Ovary (tissue), 7 donors: ENCODE measurements at regions not wholly inside any gene's neighbourhood (a gene's known extent, or its start where the extent isn't known, plus 50 kb on each side); places are given as distances from the start of the nearest gene placed in this dataset.

Experiments used
- DNase-seq, 5 donors: peaks; one replicate each; pipeline ENCODE4 v3.0.0-alpha.2; 2019 to 2020
- H3K27ac ChIP-seq, 2 donors: fragments of 200-600 bp; one replicate each; pipeline versions ENCODE4 v1.5.1 to v1.8.0; 2019 to 2022
- H3K27me3 ChIP-seq: fragments of 200-600 bp; one replicate; pipeline ENCODE4 v1.8.0; 2022
- H3K36me3 ChIP-seq: fragments of 200-600 bp; sonication (generic); one replicate; pipeline ENCODE4 v1.5.1; 2019
- H3K4me1 ChIP-seq: one replicate; pipeline ENCODE4 v1.8.1; 2013; ENCODE audit warnings: mild to moderate bottlenecking, moderate library complexity; ENCODE audit not compliant: insufficient read depth
- H3K4me3 ChIP-seq: fragments of 200-600 bp; sonication (generic); one replicate; pipeline ENCODE4 v1.5.1; 2017
- H3K9me3 ChIP-seq, 2 donors: fragments of 200-600 bp in 1 of 2; sonication (generic) in 1 of 2; one replicate each; pipeline versions ENCODE4 v1.5.1 to v1.8.1; 2013 to 2019; ENCODE audit warnings: mild to moderate bottlenecking in 1 of 2, moderate library complexity in 1 of 2
- EP300 ChIP-seq: sonication (generic); formaldehyde crosslinking; IDR thresholded peaks from one replicate; pipeline ENCODE4 v1.6.1; 2017; ENCODE audit warnings: antibody characterized with exemption
- POLR2A ChIP-seq: fragments of 450-650 bp; IDR thresholded peaks from one replicate; pipeline ENCODE4 v1.6.1; 2017; ENCODE audit warnings: antibody characterized with exemption, mild to moderate bottlenecking, moderate library complexity
- WGBS, 3 donors: extraction: QIAGEN DNeasy Blood & Tissue Kit in 1 of 3; methylation state at CpG; one replicate each; pipeline versions ENCODE4 v1.1.5 to v1.1.7; 2013 to 2017; 5-methylcytosine and 5-hydroxymethylcytosine counted together
- intact Hi-C, 4 donors: fragments of 100-400 bp; cut with DNase I; formaldehyde crosslinking; loops; one replicate each; pipeline versions ENCODE4 v1.11.0 to v1.15.1; 2022 to 2023
- TF ChIP-seq, protein P1 (sequence below), 3 donors: fragments of 450-650 bp in 2 of 3; fragments of 200-600 bp in 1 of 3; IDR thresholded peaks; one replicate each; pipeline versions ENCODE4 v1.5.1 to v1.8.0; 2016 to 2022; ENCODE audit warnings: antibody characterized with exemption in 3 of 3, mild to moderate bottlenecking in 1 of 3
- donor health status: DM: no; HTN: no; CAD: no; lungs with moderate emphysema.
- donor health status: DM: no; HTN: no; CAD: no.
- donor health status: Bipolar disorder and iron deficiency.
- donor health status: DM: no; HTN: no; CAD: no.
- donor health status: DM: yes; HTN: yes; CAD: no.

DNA sequence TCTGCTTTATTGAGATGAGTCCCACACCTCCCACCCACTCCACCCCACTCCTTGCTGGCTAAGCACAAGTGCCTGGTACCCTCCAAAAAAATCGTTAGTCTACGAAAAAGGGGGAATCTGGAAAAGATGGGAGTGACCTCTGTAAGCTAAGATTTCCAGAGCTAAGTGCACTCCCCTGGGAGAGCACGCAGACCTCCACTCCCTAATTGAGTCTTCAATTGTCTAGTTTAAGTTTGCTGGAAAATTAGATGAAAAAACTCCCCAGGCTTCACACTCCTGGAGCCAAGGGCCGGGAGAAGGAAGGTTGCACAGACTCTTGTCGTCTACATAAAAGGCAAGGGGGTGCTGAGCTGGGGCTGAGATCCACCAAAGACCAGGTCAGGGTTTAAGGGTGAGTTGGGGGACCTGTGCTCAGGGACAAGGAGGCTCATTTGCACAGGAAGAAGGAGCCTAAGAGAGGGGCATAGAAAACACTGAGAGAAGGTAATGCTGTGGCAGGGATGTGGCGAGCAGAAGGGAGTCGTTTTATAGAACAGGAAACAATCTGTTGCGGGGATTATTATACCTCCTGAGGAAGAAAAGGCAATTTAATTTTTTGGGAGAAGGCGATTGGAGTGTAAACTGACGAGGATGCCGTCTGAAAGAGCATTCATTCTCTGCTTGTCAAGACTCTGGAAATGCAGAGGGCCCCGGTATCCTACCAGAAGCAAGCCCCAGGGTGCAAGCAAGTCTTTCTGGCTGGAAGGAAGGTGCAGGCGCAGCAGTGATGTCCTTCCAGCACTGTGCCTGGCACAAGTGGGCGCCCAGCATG, 126.5 kb upstream of the DLG1 start:
- Histone ChIP-seq H3K36me3 (no peaks in the 10 kb centered on the region), H3K4me1 (no peaks in the 10 kb centered on the region), H3K9me3 (no peaks in the 10 kb centered on the region), H3K4me3 (no peak overlapping the region), H3K27ac (no peak overlapping the region), H3K27me3 (no peaks in the 10 kb centered on the region)
- TF ChIP-seq, protein P1, sequence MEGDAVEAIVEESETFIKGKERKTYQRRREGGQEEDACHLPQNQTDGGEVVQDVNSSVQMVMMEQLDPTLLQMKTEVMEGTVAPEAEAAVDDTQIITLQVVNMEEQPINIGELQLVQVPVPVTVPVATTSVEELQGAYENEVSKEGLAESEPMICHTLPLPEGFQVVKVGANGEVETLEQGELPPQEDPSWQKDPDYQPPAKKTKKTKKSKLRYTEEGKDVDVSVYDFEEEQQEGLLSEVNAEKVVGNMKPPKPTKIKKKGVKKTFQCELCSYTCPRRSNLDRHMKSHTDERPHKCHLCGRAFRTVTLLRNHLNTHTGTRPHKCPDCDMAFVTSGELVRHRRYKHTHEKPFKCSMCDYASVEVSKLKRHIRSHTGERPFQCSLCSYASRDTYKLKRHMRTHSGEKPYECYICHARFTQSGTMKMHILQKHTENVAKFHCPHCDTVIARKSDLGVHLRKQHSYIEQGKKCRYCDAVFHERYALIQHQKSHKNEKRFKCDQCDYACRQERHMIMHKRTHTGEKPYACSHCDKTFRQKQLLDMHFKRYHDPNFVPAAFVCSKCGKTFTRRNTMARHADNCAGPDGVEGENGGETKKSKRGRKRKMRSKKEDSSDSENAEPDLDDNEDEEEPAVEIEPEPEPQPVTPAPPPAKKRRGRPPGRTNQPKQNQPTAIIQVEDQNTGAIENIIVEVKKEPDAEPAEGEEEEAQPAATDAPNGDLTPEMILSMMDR (IDR thresholded peaks at IDR 0.05): no peak
- TF ChIP-seq POLR2A (no peak), EP300 (no peak)
- WGBS, 3 donors: 84 to 87% (median 86%) methylated on average over 14 of the region's 14 CpGs
- DNase-seq: no peak
- intact Hi-C loops: no loop called here

DNA sequence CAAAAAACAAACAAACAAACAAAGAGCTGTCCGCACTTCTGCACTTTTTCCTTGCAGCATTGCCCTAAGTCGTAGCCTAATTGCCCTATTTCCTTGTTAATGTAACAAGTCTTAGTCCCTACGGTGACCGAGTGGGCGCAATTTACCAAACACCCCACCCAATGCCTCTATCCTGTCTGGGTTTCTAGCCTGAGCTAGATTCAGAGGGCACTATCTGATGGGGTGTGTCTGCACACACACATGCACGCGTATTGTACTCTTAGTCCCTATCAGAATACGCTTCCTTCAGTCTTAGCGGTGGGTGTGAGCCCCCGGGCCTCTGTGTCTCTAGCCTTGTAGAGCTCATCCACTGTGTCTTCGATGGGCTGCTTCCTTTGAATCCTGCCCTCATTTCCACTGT, 125.9 kb upstream of the DLG1 start:
- Histone ChIP-seq H3K27ac (no peak overlapping the region), H3K4me3 (no peak overlapping the region), H3K4me1 (no peaks in the 10 kb centered on the region), H3K9me3 (no peaks in the 10 kb centered on the region), H3K27me3 (no peaks in the 10 kb centered on the region), H3K36me3 (no peaks in the 10 kb centered on the region)
- WGBS, 3 donors: 81 to 95% (median 84%) methylated on average over 11 of the region's 11 CpGs
- intact Hi-C loops: no loop called here
- TF ChIP-seq EP300: no peak
- TF ChIP-seq POLR2A: no peak
- TF ChIP-seq, protein P1 (IDR thresholded peaks at IDR 0.05): no peak
- no peak for DNase-seq

DNA sequence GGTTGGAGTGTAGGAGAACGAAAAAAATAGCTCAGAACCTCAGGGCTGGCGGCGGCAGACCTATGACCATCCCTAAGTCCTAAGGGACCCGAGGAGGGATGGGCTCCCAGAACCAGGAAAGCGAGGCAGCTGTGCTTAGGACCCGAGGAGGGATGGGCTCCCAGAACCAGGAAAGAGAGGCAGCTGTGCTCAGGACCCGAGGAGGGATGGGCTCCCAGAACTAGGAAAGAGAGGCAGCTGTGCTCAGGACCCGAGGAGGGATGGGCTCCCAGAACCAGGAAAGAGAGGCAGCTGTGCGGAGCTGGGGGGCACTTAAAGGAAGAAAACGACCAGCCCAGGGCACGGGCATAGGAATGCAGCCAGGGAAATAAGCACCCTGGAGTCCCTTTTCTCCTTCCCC, 125.0 kb upstream of the DLG1 start:
- intact Hi-C loops: no loop called here
- 64 to 76% (median 66%) methylated on average over 11 of the region's 11 CpGs for WGBS, 3 donors
- Histone ChIP-seq H3K27me3 (no peaks in the 10 kb centered on the region), H3K27ac (no peak overlapping the region), H3K4me1 (no peaks in the 10 kb centered on the region), H3K36me3 (no peaks in the 10 kb centered on the region), H3K9me3 (no peaks in the 10 kb centered on the region), H3K4me3 (no peak overlapping the region)
- TF ChIP-seq EP300 (no peak), POLR2A (no peak)
- TF ChIP-seq, protein P1 (IDR thresholded peaks at IDR 0.05): no peak
- no peak for DNase-seq

DNA sequence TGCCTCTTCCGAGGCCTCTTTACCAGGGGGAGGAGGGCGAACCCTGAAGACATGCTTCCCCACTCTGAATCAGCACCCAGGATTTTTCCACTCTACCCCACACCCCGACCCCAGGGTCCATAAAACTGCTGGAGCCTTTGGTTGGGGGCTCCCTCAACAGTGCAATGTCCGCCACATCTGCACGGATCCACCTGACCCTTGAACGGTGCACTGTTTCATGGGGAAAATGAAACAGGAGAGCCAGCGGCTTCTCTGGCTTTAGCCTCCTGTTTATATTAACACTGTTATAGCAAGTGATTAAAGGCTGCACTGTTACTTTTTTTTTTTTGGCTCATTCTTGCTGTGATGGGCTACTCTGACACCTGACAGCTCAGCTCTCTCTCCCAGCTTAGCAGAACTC, 124.1 kb upstream of the DLG1 start:
- H3K36me3 ChIP-seq: no peaks in the 10 kb centered on the region
- no peak for DNase-seq
- H3K27me3 ChIP-seq: no peaks in the 10 kb centered on the region
- H3K27ac ChIP-seq: no peak overlapping the region
- no peak overlapping the region for H3K4me3 ChIP-seq
- H3K4me1 ChIP-seq: no peaks in the 10 kb centered on the region
- WGBS, 3 donors: 44 to 53% (median 52%) methylated on average over 7 of the region's 7 CpGs
- TF ChIP-seq POLR2A (no peak), EP300 (no peak)
- TF ChIP-seq, protein P1 (IDR thresholded peaks at IDR 0.05): no peak
- no peaks in the 10 kb centered on the region for H3K9me3 ChIP-seq
- intact Hi-C loops: no loop called here
